Inferior parietal cortex (tissue), 1 donor: ENCODE measurements at regions not wholly inside any gene's neighbourhood (a gene's known extent, or its start where the extent isn't known, plus 50 kb on each side); places are given as distances from the start of the nearest gene placed in this dataset.
"Not testable (repeated sequence)": the region's sequence is repeated elsewhere in the genome, so short reads cannot be mapped to it uniquely, and the experiment has no call there.

Experiments used
- DNase-seq: peaks from one replicate; pipeline ENCODE4 v3.0.0-alpha.2; 2016; ENCODE audit errors: extremely low spot score

DNA sequence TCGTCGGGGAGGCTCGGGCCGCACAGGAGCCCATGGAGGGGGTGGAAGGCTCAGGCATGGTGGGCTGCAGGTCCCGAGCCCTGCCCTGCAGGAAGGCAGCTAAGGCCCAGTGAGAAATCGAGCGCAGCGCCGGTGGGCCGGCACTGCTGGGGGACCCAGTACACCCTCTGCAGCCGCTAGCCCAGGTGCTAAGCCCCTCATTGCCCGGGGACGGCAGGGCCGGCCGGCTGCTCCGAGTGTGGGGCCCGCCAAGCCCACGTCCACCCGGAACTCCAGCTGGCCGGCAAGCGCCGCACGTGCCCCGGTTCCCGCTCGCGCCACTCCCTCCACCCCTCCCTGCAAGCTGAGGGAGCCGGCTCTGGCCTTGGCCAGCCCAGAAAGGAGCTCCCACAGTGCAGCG is 395.6 kb upstream of the MGMT start:
- DNase-seq: not testable (repeated sequence)

DNA sequence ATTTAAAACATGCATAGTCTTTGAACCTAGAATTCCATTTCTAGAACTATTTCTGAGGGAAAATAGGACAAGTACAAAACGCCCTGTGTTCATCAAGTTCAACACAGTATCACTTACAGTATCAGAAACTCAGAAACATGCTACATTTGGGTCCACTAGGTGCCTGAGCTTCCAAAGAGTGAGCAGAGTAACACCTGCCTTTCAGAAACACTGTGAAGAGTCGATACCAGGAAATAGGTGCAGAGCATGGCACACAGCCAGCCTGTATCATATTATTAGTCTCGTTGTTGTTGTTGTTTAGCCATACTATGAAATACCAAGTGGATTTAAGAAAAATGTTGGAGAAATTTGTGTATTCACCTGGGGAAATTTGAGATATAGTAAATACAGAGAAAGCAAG is 392.1 kb upstream of the MGMT start:
- DNase-seq: no peak

DNA sequence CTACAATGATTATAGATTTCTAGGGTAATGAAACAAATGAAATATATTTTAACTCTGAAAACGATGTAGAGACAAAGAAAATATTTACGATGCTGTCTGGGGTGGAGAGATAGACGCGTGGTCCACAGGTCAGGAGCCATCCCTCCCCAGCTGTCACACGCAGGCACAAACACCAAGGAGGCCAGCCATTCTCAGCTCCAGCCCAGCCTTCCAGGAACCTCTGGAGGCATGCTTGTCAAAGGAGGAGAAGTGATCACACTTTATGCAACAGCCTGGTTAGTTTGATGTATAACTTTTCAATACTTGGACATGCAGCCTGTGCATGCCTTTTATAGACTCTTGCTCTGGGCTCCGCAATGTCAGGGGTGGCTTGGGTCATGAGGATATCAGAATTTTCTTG is 391.5 kb upstream of the MGMT start:
- no peak for DNase-seq

DNA sequence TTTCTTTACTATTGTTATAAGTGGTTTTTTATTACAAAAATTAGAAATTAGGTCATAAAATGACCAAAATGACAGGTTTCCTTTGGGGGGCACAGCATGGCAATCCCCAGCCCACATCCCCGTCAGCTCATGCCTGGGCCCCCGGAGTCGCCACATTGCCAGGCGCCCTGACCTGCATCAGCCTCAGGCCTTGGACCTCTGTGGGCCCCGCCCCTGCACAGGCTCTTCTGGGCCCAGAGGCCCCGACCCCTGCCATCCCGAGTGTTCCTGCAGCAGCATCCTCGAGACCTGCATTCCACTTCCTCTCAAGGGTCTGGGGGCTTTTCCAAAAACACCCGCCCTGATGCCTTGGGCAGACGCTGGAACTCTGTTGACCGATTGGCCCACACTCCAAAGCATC is 391.1 kb upstream of the MGMT start:
- DNase-seq: no peak

DNA sequence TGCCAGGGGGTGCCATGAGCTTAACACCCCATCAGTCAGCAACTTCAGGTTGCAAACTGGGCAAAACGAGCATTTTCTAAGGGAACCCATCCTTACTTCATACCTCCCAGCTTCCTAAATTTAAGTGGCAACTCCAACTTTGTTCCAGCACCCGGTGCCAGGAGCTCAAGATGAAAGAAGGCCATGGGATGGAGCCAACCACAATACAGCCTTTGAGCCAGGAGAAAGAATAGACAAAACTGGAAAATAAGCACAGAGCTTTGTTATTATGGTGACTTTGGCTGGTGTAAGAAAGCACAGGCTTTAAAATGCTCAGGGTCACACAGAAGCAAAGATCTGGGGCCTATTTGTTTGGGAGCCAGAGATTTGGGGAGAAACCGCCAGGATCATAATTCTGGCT is 388.7 kb upstream of the MGMT start:
- DNase-seq: no peak

DNA sequence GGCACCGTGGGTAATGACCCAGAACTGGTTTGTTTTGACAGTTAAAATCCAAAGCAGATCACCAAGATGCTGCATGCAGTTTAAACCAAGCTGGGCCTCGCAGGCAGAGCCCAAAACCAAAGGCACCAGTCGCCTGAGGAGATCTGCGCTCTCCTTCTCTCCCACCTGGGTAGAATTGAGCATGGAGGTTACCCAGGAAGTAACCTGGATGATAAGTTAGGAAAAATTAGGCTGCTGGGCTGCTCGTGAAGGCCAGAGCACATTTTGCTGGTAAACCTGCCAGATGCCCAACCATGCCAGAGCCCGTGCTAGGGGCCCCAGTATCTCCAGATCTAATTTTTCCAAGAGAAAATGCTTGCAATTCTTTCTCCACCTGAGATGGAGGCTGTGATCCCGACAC is 388.3 kb upstream of the MGMT start:
- no peak for DNase-seq

DNA sequence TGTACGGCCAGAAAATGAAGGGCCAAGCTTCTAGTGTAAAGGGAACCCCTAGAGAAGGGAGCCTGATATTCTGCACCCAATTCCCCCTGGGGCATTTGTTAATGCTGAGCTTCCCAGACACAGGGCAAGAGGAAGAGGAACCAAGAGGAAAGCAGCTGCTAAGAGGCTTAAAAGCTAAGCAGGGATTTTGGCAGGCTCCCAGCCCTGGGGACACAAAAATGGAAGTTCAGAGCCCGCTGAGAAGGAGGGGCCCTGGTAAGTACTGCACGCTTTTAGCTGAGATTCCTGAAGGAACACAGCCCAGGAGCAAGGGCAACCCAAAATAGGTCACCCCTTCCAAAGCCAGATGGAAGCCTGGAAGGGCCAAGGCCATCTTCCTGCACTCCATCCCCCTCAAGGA is 387.3 kb upstream of the MGMT start:
- DNase-seq: peak; percentile 10

DNA sequence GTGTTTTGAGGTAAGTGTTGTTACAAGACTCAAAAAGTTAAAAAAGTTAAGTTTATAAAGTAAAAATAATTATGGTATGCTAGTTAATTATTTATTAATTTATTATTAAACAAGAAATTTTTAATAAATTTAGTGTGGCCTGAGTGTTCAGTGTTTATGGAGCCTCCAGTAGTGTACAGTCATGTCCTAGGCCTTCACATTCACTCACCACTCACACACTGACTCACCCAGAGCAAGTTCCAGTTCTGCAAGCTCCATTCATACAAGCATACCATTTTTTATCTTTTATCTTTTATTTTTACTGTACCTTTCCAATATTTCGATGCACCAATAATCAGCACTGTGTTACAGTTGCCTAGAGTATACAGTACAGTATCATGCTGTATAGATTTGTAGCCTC is 381.2 kb upstream of the MGMT start:
- no peak for DNase-seq

- DNase-seq: no peak
Measured at GRCh38 chr10:129089341-129089740, 377.7 kb upstream of the MGMT start.

GRCh38 chr10:129090165-129090564 is 376.9 kb upstream of the MGMT start:
- DNase-seq: no peak

DNA sequence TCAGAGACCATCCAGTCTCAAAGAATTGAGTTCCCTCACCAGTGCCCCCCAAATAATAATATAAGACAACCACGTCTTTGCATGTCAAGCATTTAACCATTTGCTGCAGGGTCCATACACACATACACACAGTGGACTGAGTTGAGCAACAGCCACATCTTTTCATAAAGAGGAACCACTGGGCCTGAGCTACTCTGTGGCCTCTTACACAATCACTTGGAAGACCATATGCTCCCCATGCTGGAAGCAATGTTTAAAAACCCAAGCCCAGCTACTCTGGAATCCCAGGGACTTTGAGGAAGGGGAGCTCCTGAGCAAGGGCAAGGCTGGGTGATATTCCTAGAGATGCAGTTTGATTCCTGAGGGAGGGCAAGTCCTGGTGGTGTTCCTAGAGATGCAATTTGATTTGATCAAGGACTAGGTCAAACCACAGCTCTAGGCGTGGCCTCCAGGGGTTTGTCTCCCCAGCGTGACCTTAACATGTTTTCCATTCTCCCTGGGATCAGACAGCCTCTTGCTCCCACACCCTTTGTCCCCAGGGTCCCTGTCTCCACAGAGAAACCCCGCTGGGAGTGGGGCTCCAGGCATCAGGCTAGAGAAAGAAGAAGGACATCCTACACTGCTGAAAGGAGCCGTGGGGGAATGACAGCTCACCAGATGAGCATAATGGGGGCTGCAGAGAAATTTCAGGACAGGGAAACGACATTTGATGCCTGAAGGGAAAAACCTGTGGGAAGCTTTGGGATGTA is 376.2 kb upstream of the MGMT start:
- no peak for DNase-seq

- no peak for DNase-seq
Measured at GRCh38 chr10:129093641-129094040, 373.4 kb upstream of the MGMT start.

- no peak for DNase-seq
Measured at GRCh38 chr10:129094233-129094632, 372.8 kb upstream of the MGMT start.

- no peak for DNase-seq
Measured at GRCh38 chr10:129094861-129095260, 372.2 kb upstream of the MGMT start.

DNA sequence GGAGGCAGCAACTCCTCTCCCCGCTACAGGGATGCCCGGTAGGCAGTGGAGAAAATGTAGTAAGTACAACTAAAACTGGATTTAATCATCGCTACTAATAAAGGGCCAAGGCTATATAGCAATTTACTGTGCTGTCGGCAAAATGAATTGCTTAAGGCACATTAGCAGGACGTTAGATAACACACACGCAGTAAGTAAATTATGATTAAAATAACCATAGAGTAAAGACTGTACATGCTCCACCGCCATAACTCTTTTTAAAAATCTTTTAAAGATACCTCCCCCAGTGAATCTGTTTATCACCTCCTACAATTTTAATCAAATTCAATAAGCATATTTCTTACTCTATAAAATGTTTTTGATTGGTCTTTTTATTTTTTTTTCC is 371.4 kb upstream of the MGMT start:
- DNase-seq: no peak

DNA sequence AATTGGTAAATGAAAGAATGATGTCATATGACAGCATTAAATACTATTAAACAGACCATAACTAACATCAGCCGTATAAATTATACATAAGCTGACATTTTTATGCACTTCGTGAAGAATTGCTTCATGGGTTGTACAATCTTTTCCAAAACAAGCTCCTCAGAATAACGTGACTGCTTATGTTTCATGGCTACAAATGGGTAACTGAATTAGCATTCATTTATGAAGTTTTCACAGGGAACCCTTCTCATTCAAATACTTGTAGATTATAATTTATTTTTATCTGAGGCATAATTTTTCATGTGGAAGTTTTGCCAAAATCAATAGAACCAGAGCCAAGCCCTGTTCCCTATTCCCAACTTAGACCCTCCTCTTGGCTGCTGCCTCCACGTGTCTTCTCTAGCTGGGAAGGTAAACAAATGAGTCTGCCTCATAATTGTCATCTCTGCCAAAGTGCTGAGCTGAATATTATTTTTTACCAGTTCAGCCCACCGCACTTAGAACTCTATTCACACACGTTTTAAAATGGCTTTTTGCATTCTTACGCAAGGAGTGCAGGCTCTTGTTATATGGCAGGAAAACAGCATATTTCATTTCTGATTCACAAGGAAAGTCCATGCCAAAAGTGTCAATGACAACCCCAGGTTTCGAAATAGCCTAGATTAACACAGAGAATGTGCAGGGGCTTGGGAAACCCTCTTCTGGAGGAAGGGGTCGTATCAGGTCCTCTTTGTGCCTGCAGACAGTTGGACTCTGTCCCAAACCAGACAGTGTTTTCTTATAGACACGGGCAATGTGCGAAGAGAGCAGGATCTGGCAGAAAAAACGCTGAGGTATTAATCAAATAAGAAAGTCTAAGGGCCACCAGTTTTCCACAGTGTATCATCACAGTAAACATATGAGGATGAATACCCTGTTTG is 370.7 kb upstream of the MGMT start:
- no peak for DNase-seq

GRCh38 chr10:129097776-129098330 is 369.2 kb upstream of the MGMT start:
- no peak for DNase-seq

DNA sequence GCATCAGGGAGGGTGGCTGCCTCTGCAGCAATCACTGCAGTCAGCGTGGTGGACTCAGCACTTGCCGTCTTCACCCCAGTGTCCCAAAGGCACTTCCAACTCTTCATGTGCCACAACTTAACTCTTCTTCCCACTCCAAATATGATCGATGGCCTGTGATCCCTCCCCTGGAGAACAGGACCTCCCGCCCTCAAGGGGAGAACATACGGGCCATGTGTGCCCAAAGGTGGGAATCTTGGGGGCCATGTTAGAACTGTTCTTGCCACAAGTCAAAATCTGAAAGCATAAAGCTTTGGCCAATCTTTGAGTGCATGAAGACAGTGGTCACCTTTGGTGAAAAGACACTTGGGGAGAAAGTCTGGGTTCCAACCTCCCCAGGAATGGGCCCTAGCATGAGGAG is 368.5 kb upstream of the MGMT start:
- DNase-seq: no peak

- DNase-seq: no peak
Measured at GRCh38 chr10:129099486-129099885, 367.6 kb upstream of the MGMT start.

DNA sequence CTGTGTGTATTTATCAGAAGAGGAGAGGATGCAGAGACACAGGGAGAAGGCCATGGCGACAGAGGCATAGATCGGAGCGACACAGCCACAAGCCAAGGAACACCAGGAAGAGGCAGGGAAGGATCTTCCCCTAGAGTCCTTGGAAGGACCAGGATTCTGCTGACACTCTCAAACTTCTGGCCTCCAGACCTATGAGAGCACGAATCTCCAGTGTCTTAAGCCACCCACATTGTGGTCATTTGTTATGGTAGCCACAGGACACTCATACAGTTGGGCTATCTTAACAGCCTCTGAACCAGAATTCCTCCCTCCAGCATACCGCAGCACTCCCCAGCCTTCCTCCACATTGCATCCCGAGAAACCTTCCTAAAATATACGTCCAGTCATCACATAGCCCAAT is 367.0 kb upstream of the MGMT start:
- no peak for DNase-seq

DNA sequence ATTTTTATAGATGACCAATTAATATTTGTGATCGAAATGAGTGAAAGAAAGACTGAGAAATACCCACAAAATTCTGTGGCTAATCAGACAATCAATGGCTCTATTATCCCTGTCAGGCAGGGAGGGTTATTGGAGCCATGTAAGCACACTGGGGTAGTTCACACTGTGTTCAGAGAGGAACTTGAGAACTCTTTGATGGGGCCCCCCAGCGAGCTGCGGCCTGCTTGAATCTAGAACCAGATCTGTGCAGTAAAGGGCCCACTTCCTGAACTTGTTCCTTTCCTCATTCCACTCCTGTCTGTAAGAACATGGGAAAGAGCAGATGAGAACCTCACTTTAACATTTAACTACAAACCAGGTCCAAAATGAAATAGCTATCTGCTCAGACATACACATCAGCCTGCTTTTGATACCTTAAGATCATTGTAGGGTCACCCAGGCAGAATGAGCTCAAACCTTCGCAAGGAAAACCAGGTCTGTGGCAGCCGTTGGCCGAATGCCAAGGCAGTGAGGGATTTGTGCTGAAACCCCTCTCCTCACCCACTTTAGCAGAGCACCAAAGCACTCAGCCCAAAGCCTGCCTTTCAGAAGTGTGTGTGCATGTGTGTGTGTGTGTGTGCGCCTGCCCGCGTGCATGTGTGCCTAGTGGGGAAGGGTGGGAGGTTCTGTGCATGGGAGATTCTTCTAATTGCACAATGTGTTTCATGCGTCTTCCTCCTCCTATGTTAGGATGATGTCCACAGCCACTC is 365.6 kb upstream of the MGMT start:
- no peak for DNase-seq
